NCI-H1436 (cell line): ENCODE measurements at regions not wholly inside any gene's neighbourhood (a gene's known extent, or its start where the extent isn't known, plus 50 kb on each side); places are given as distances from the start of the nearest gene placed in this dataset.

ENCODE experiments used
- DNase-seq: peaks from one replicate; lab custom pipeline; 2025; lab: John Stamatoyannopoulos, UW

DNA sequence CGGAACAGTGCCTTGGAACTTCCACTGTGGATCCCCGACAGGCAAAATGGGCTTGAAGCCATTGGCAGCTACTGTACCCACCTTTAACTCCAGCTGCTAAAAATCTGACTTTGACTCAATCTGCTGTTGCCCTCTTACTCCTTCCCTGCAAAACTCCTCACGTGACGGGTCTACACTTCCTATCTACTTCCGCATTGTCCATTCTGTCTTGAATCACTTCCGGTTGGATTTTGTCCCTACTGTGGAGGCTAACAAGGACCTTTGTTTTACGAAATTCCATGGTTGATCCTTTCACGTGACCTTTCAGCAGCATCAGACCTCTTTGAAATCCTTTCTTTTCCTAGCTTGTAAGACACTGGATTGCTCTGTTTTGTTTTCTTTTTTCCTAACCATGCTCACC, 268.4 kb downstream of the PRDM2 start:
- DNase-seq, result no peak

GRCh38 chr1:13970631-13971247, 270.8 kb downstream of the PRDM2 start:
- no peak for DNase-seq

- no peak for DNase-seq
Measured at GRCh38 chr1:13976485-13976884, 276.5 kb downstream of the PRDM2 start.

DNA sequence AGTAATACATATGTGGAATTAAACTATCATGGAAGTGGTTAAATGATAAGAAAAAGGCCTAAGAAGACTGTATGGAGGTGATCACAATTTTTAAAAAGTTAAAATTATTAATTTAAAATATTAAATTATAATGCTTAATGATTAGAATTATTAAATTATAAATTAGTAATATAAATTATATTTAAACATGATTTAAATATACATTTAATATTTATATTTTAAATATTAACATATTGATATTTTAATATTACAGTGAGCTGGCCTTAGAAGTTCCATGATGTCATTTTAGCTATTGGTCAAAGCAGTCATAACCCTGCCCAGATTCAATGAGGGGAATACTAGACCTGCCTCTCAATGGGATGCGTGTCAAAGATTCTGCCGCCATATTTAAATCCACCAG, 281.2 kb downstream of the PRDM2 start:
- no peak for DNase-seq

DNA sequence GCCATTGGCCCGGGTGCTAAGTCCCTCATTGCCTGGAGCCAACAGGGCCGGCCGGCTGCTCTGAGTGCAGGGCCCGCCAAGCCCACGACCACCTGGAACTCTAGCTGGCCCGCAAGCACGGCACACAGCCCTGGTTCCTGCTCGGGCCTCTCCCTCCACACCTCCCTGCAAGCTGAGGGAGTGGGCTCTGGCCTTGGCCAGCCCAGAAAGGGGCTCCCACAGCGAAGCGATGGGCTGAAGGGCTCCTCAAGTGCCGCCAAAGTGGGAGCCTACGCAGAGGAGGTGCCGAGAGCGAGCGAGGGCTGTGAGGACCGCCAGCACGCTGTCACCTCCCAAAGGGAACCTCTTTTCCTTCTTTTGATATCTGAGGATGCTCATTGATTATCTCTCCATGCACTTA, 283.4 kb downstream of the PRDM2 start:
- no peak for DNase-seq

GRCh38 chr1:13990939-13991338, 291.0 kb downstream of the PRDM2 start:
- DNase-seq, result no peak

DNA sequence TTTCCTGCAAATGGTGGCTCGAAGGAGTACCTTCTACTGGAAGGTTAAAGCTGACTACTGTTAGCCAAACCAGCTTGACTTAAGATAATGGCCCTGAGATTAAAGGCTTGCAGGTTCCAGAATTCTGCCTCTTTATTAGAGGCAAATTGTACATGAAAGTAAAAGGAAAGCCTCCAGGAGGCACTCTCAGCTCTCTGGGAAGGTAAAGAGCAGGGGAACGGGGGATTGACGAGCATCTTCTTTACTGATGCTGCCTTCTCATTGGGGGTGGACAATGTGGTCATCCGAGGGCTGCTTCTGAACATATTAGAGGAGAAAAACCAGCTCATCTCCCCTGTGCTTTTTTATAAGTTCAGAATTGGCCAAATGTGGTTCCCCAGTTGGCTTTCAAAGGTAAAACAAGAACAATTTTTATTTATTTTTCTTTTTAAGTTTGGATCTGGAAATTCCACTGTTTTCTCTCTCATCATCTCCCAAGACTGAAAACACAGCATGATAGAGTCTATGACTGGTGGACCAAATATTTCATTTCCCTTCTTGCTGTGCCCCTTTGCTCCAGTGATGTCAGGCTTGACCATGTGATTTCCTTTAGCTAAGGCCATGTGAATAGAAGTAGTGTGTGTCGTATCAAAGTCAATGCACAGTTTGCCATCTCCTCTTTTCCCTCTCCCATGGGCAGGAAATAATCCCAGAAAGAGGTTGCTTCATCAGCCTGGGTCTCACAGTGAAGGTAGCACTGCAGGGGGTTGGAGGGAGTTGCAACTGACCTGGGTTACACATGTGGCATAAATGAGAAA, 292.7 kb downstream of the PRDM2 start:
- no peak for DNase-seq

DNA sequence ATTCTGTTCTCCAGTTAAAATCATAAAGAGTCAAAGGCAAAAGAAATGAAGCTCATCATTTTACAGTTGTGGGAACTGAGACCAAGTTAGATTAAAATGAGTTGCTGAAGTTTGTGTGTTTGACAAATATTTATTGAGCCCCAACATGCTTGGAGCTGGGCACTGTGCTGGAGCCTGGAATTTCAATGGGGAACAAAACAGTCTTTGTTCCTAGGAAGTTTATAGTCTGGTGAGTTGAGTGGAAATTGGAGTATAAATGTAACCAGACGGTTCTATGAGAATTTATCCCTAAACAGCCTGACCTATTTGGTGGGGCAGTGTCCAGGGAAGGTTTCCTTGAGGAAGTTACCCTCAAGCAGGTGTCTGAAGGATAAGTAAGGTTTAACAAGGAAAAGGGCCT, 294.4 kb downstream of the PRDM2 start:
- no peak for DNase-seq

- no peak for DNase-seq
Measured at GRCh38 chr1:13996334-13996733, 296.3 kb downstream of the PRDM2 start.

DNA sequence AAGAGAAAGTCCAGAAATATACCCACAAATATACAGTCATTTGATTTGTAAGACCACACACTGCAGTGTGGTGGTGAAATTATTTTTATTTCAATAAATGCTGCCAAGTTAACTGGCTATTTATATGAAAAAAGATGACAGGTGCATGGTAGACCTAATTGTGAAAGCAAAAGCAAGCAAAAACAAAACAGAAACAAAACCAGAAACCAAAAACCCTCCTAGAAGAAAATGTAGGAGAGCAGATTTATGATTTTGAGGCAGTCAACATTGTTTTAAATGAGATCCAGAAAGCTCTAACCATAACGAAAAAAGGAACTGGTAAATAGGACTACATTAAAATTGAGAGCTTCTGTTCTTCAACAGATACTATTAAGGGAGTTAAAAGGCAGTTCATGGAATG, 303.6 kb downstream of the PRDM2 start:
- DNase-seq, result no peak

DNA sequence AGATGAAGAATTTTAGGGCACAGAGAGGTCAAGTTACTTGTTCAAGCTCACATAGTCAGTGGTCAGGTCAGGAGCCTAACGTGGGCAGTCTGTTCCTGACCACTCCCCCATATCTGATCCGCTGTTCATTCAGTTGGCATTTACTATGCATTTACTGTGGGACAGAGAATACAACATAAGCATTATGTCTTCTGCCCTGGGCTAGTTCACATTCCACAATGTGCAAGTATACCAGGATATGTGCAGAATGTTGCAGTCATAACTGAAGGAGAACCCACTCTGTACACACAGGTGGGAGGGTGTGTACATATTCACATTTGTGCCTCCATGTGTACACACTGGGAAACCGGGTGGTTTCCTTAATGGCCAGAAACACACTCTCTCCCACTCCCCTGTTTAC, 309.6 kb downstream of the PRDM2 start:
- no peak for DNase-seq

GRCh38 chr1:14010476-14010875, 310.5 kb downstream of the PRDM2 start:
- DNase-seq, result no peak

- no peak for DNase-seq
Measured at GRCh38 chr1:14011132-14011531, 311.1 kb downstream of the PRDM2 start.

GRCh38 chr1:14011888-14012287, 311.9 kb downstream of the PRDM2 start:
- no peak for DNase-seq

GRCh38 chr1:14014929-14015328, 314.9 kb downstream of the PRDM2 start:
- no peak for DNase-seq

- DNase-seq, result no peak
Measured at GRCh38 chr1:14015917-14016316, 315.9 kb downstream of the PRDM2 start.

- DNase-seq, result no peak
Measured at GRCh38 chr1:14017531-14017961, 317.6 kb downstream of the PRDM2 start.

DNA sequence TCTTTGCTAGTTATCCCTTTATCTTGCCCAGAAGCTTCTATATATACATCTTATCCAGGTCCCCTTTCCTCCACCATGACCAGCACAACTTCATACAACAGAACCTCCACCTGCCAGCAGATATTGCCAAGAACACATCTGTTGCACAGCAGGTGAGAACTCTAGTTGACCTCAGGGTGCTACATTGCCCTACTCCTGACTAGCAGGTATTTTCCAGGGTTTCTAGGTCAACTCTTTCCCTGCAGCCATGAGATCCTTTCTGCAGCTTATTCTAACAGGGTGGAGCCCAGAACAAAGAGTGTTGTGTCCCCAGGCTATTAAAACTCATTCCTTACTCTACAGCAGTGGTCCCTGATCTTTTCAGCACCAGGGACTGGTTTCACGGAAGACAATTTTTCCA, 319.5 kb downstream of the PRDM2 start:
- DNase-seq, result no peak

DNA sequence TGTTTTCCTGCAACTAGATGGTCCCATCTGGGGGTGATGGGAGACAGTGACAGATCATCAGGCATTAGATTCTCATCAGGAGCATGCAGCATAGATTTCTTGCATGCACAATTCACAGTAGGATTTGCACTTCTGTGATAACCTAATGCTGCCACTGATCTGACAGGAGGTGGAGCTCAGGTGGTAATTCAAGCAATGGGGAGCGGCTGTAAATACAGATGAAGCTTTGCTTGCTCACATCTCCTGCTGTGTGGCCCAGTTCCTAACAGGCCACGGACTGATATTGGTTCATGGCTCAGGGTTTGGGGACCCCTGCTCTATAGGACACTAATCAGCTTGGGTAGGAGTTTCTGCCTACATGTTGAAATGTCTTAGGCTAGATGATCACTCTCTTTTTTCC, 320.0 kb downstream of the PRDM2 start:
- no peak for DNase-seq

DNA sequence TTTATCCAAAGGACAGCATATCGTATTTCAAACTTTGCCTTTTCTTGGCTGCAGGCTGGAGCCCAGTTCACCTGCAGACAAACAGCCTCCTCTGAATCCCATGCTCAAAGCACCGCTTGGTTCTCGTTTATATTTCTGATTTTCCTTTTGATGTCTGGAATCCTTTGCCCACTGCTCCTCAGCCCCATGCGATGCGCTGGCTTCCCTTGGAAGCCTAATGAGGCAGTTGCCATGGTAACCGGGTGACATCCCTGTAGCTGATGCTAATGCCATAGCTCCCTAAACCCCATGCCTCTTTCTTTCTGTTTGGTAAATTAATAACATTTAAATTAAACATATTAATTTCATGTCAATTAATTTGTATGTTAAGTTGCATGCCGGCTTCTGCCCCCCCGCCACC, 327.1 kb downstream of the PRDM2 start:
- DNase-seq, result no peak

GRCh38 chr1:14031461-14031860, 331.5 kb downstream of the PRDM2 start:
- DNase-seq, result no peak

DNA sequence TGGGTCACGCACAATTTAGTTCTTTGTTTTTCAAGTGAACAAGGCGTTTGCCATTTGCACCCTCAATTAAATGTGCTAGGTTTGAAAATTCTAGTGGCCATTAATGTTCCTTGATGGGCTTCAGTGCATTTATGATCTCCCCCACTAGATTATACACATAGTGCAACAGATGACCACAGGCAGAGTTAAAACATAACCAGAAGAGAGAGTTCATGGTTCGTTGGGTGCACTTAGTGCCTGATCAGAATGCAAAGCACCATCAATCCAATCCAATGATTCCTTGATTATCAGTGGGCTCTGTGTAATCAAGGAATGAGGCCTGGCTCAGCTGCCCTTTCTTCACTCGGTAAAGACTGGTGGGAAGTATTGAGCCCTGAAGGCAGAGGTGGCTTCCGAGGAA, 334.5 kb downstream of the PRDM2 start:
- no peak for DNase-seq

DNA sequence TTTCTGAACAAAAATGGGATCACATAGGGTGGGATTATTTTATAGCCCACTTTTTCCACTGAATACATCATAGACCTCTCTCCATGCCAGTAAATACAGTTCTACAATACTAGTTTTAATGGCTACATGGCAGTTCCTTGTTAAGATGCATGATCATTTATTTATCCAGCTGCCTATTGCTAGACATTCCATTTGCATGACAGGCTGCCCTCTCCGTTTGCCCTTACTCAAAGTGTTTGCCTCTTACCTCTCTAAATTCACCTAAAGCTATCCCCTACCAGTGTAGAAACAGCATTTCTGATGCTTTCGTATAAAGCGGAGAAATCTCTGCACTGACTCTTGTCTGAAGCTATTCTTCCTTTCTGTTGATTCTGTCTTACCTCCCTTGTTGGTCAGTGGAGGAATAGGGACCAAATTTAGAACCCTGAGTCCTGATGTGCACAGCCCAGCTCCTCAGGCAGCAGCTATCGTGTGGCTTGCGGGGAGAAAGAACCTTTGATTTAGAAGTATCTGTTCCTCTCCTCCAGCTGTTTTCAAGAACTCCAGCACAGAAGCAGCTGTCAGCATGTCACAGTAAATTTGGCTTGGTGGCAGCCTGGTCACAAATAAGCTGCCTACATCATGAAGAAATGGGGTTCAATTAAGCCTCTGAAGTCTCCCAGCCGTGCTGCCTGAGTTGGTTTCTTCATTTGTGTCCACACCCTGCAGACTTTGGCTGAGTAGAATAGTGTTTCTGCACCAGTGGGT, 337.3 kb downstream of the PRDM2 start:
- no peak for DNase-seq
